IPS-20b (cell line): ENCODE measurements at regions not wholly inside any gene's neighbourhood (a gene's known extent, or its start where the extent isn't known, plus 50 kb on each side); places are given as distances from the start of the nearest gene placed in this dataset.

ENCODE experiments used
- H3K27ac ChIP-seq: one replicate; pipeline ENCODE4 v1.5.1; 2013; ENCODE audit warnings: low read length
- H3K27me3 ChIP-seq: 2 replicates; pipeline ENCODE4 v1.6.1; 2013; ENCODE audit warnings: mild to moderate bottlenecking, low read length, inconsistent platforms; ENCODE audit not compliant: insufficient read depth
- H3K36me3 ChIP-seq: 2 replicates; pipeline ENCODE4 v1.6.1; 2013; ENCODE audit warnings: low read depth, mild to moderate bottlenecking, inconsistent platforms, low read length, moderate library complexity; ENCODE audit not compliant: insufficient read depth
- H3K4me1 ChIP-seq: 2 replicates; pipeline ENCODE4 v1.6.1; 2013; ENCODE audit warnings: mild to moderate bottlenecking, control low read depth, inconsistent platforms, low read length, moderate library complexity; ENCODE audit not compliant: insufficient read depth
- H3K4me3 ChIP-seq: 2 replicates; pipeline ENCODE4 v1.5.1; 2013; ENCODE audit warnings: mild to moderate bottlenecking, low read length, inconsistent platforms
- H3K9ac ChIP-seq: 2 replicates; pipeline ENCODE4 v1.6.1; 2013; ENCODE audit warnings: low read depth, mild to moderate bottlenecking, inconsistent platforms, low read length, moderate library complexity
- H3K9me3 ChIP-seq: 2 replicates; pipeline ENCODE4 v1.6.1; 2013; ENCODE audit warnings: mild to moderate bottlenecking, low read depth, low read length, inconsistent platforms; ENCODE audit not compliant: insufficient read depth

- Histone ChIP-seq H3K9ac (no peak overlapping the region), H3K4me1 (no peaks in the 10 kb centered on the region), H3K27ac (no peak overlapping the region)
Observed at GRCh38 chr7:85737426-85737825, 550.6 kb upstream of the SEMA3D start.

GRCh38 chr7:85736085-85736484 lies 549.2 kb upstream of the SEMA3D start:
- peaks cover 3% of the 10 kb centered on the region; the same call in 1 of the 2 replicates for H3K9me3 ChIP-seq
- no peaks in the 10 kb centered on the region for H3K36me3 ChIP-seq
- no peaks in the 10 kb centered on the region for H3K27me3 ChIP-seq
- H3K9ac ChIP-seq = no peak overlapping the region
- H3K4me1 ChIP-seq = no peaks in the 10 kb centered on the region
- H3K4me3 ChIP-seq = no peak overlapping the region
- H3K27ac ChIP-seq = no peak overlapping the region

More at GRCh38 chr7:85737426-85737825, 550.6 kb upstream of the SEMA3D start:
- H3K4me3 ChIP-seq = no peak overlapping the region
- H3K9me3 ChIP-seq = no peaks in the 10 kb centered on the region
- H3K27me3 ChIP-seq = no peaks in the 10 kb centered on the region
- no peaks in the 10 kb centered on the region for H3K36me3 ChIP-seq

DNA sequence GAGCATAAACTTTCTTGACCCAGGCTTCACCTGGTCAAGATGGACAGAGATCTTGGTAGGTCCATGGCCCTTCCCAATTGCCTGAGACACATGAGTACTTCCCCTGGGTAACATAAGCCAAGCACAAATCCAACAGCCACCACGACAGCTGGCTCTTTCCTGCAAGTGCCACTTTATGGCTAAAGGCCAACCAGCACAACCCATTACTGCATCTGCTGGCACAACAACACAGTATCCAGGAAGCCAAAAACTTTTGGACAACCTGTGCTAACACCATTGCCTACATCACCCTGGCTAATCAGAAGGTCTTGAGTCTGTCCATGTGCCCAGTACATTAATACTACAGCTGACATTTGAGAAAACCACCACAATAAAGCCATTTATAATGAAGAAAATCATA lies 548.0 kb upstream of the SEMA3D start:
- Histone ChIP-seq H3K36me3 (no peaks in the 10 kb centered on the region), H3K9me3 (peaks cover 3% of the 10 kb centered on the region; the same call in 1 of the 2 replicates), H3K27ac (no peak overlapping the region), H3K4me1 (no peaks in the 10 kb centered on the region), H3K9ac (no peak overlapping the region), H3K27me3 (no peaks in the 10 kb centered on the region), H3K4me3 (no peak overlapping the region)

DNA sequence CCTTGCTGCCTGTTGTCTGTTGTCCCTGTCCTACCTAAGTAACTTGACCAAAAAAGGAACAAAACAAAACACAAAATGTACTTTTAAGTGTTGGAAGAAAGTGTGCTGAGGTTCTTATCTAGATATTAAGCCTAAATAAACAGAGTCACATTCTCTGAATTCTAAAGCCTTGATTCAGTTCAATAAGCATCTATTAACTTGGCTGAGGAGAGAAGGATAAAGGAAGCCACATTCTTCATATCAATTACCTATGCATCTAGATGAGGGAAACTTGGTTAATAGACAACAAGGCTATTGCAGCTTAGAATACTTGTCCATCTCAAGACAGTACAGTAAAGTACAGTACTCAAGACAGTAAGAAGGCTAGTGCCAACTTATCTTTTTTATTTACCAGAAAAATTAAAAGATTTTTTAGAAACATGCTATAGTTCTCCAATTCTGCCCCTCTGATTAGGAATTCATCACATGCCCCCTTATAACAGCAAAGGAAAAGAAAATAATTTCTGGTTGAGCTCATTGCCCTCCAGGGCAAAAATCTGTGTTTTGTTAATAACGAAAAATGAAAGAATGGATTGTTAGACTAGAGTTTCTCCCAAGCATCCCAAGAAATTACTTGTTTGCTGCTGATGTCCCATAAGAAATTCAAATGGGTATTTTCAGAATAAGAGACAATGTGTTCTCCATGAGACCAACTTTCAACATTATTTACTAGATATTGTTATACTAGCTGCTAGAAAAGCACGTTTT lies 546.5 kb upstream of the SEMA3D start:
- H3K9me3 ChIP-seq = peaks cover 3% of the 10 kb centered on the region; the same call in 1 of the 2 replicates
- H3K36me3 ChIP-seq = no peaks in the 10 kb centered on the region
- no peak overlapping the region for H3K9ac ChIP-seq
- no peak overlapping the region for H3K4me3 ChIP-seq
- H3K4me1 ChIP-seq = no peaks in the 10 kb centered on the region
- no peaks in the 10 kb centered on the region for H3K27me3 ChIP-seq
- no peak overlapping the region for H3K27ac ChIP-seq

DNA sequence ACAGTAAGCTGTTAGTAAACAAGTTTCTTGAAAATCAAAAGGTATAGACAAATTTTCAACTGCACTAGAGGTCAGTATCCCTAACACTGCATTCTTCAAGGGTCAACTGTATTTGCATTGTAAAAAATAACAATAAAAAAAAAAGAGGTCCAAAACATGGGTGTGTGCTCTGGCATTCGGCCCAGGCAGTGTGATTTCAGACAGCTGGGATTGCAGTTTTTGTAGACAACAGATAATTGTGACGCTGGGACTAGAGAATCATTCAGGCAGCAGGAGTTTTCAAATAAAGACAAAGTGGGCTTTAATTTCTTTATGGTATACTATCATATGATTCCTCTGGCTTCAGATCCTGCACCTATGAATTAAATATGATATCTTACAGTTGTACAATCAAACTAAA lies 543.2 kb upstream of the SEMA3D start:
- Histone ChIP-seq H3K9me3 (peaks cover 3% of the 10 kb centered on the region; the same call in 1 of the 2 replicates), H3K4me3 (no peak overlapping the region), H3K27ac (no peak overlapping the region), H3K36me3 (no peaks in the 10 kb centered on the region), H3K27me3 (no peaks in the 10 kb centered on the region), H3K9ac (no peak overlapping the region), H3K4me1 (no peaks in the 10 kb centered on the region)

DNA sequence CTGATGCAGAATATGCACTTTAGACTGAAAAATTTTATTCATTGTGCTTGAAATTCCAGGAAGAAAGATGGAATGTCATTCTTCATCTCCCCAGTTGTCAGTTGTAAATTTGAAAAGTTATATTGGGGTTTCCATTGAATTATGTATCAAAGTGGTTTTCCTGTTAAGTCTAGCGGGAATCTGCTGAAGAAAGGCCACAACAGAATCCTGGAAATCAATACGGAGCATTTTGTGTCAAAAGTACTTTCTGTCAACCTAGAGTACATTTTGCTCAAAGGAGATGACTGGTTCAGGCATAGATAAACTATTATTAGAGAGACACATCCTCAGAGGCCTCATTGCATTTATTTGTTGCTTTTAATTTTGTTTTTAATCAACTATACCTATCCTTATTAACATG lies 538.2 kb upstream of the SEMA3D start:
- H3K27me3 ChIP-seq = no peaks in the 10 kb centered on the region
- H3K9ac ChIP-seq = no peak overlapping the region
- H3K9me3 ChIP-seq = no peaks in the 10 kb centered on the region
- no peak overlapping the region for H3K4me3 ChIP-seq
- H3K4me1 ChIP-seq = peaks cover 3% of the 10 kb centered on the region; the same call in 1 of the 2 replicates
- H3K36me3 ChIP-seq = no peaks in the 10 kb centered on the region
- H3K27ac ChIP-seq = no peak overlapping the region

DNA sequence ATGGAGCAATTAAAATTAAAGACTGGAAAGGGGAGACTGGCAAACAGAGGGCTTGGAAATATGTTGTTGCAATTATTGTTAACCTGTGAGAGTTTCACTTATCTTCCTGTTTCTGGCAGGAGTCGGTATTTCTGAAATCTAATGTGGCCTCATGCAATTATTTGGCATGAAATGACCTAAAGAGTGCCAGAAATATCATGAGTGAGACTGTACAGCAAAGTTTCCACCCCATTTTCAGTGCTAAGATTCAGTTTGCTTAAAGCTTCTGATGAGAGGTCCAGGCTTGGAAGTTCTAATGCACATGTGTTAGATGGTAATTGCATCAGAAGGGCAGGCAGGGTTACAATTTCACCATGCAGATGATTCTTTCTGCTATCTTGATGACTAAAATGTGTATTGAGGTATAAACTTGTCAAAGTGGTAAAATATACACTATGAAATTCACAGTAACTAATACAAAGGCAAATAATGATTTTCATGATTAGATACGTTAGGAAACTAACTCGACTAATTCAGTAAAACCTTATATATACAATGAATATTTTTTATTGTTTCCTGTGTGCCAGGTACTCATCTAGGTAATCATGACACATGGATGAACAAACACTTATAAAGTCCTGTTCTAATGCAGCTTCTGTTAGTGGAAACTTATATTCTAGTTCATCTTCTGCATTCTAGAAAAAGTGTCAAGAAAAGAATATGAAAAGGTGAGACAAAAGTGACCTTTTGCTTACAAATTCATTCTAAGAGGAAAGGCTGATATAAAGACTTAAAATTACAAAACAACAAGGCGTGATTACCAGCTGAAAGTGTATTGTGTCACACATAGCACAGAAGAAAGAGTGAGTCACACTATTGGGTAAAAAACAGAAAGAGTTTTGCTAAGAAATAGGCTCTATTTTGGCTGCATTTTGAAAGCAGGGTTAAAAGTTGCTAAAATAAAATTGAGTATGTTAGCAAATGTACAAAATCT lies 533.4 kb upstream of the SEMA3D start:
- no peak overlapping the region for H3K27ac ChIP-seq
- no peak overlapping the region for H3K9ac ChIP-seq
- H3K4me1 ChIP-seq = peaks cover 5% of the 10 kb centered on the region; the same call in 1 of the 2 replicates
- no peaks in the 10 kb centered on the region for H3K27me3 ChIP-seq
- H3K4me3 ChIP-seq = no peak overlapping the region
- no peaks in the 10 kb centered on the region for H3K36me3 ChIP-seq
- H3K9me3 ChIP-seq = no peaks in the 10 kb centered on the region

DNA sequence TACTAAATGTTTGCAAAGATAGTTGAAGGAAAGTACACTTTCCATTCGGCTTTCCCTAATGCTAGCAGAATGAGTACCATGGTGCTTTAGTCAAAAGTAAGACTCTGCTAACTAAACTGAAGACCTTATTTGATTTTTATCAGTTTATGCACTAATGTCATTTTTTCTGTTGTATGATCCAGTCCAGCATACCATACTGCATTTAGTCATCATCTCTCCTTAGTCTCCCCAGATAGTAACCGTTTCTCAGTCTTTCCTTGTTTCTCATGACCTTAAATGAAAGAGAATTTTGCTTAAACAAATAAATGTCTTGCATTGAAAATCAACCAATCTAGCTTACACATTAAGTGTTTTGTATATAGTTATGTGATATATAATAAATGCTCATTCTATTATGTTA lies 529.5 kb upstream of the SEMA3D start:
- Histone ChIP-seq H3K27me3 (no peaks in the 10 kb centered on the region), H3K9ac (no peak overlapping the region), H3K36me3 (no peaks in the 10 kb centered on the region), H3K27ac (no peak overlapping the region), H3K4me3 (no peak overlapping the region), H3K4me1 (peaks cover 5% of the 10 kb centered on the region; the same call in 1 of the 2 replicates), H3K9me3 (no peaks in the 10 kb centered on the region)

GRCh38 chr7:85714951-85715350 lies 528.1 kb upstream of the SEMA3D start:
- Histone ChIP-seq H3K36me3 (no peaks in the 10 kb centered on the region), H3K4me3 (no peak overlapping the region), H3K9ac (no peak overlapping the region), H3K9me3 (no peaks in the 10 kb centered on the region), H3K27me3 (no peaks in the 10 kb centered on the region), H3K27ac (no peak overlapping the region), H3K4me1 (peaks cover 1% of the 10 kb centered on the region; the same call in 1 of the 2 replicates)

DNA sequence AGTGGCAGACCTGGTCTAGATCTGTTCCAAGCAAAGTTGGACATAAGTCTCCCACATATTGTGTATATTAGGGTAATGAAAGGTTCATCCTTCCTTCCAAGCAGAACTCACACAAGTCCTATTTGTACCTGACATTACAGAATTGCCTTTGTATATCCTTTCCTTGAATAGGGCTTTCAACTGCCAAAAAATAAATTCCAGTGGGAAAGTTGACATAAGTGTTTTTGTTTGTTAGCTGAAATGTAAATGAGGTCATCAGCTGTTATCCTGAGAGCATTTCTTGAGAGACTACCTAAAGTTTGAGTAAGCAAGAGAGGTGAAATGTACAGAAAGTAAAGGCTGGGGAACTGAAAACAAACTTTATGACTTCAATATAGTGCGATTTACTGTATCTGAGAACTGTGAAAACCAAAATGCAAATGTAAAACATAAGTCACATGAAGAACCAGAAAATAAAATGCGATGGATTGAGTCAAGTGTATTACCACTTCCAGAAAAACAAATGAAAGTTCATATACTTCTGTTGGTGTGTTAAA lies 527.3 kb upstream of the SEMA3D start:
- Histone ChIP-seq H3K27me3 (no peaks in the 10 kb centered on the region), H3K36me3 (no peaks in the 10 kb centered on the region), H3K27ac (no peak overlapping the region), H3K4me3 (no peak overlapping the region), H3K4me1 (no peaks in the 10 kb centered on the region), H3K9ac (no peak overlapping the region), H3K9me3 (no peaks in the 10 kb centered on the region)

GRCh38 chr7:85713171-85713570 lies 526.3 kb upstream of the SEMA3D start:
- Histone ChIP-seq H3K4me3 (no peak overlapping the region), H3K27me3 (no peaks in the 10 kb centered on the region), H3K36me3 (no peaks in the 10 kb centered on the region), H3K4me1 (no peaks in the 10 kb centered on the region), H3K27ac (no peak overlapping the region), H3K9me3 (no peaks in the 10 kb centered on the region), H3K9ac (no peak overlapping the region)
